HS-5 (cell line): ENCODE measurements at regions not wholly inside any gene's neighbourhood (a gene's known extent, or its start where the extent isn't known, plus 50 kb on each side); places are given as distances from the start of the nearest gene placed in this dataset.

ENCODE experiments used
- DNase-seq: peaks from one replicate; pipeline ENCODE4 v3.0.0-alpha.2; 2012; ENCODE audit warnings: low read depth

DNA sequence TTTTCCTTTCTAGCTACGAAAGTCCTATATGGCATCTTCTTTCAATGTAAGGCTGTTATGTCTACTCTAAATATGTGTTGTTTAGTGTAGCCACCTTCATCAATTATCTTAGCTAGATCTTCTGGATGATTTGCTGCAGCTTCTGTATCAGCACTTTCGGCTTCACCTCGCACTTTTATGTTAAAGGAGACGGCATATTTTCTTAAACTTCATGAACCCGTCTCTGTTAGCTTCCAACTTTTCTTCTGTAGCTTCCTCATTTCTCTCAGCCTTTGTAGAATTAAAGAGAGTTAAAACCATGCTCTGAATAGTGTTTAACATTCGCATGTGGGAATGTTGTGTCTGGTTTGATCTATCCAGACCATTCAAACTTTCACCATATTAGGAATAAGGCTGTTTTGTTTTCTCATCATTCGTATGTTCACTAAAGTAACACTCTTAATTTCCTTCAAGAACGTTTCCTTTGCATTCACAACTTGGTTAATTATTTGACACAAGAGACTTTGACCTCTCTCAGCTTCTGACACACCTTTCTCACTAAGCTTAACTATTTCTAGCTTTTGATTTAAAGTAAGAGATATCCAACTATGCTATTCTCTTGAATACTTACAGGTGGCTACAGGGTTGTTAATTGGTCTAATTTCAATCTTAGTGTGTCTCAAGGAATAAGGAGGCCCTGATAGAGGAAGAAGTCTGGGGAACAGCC lies 476.8 kb downstream of the GABRG1 start:
- no peak for DNase-seq

DNA sequence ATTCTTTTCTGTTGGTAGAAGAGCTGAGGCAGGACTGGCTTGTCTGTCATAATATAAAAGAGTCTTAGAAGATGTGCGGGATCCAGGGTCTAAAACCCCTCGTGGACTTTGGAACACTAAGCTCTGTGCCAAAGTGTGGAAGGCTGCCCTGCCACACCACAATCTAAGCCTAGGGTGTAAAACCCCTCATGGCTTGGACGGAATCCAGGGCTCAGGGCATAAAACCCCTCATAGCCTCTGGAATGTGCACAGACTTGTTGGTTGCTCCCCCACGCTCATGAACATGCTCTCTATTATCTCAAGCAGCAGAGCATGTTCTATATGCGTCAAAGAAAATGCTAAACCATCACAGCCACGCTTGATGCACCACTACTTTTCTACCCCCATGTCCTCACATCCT lies 483.6 kb downstream of the GABRG1 start:
- no peak for DNase-seq

DNA sequence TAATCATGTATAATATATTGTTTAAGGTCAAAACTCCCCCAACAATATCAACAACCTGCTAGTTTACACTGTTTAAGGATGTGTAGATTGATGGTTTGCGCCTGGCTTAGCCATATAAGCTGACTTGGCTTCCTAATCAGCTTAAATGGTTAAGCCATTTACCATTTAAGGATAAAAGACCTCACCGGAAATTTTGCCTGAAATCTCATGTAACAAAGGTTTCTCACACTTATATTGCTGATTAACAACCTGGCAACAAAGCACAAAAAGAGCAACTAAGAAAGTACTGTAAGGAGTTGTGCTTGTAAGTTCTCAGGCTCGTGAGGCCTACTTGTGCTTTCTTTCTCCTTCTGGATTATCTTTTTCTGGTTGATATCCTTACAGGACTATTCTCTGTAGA lies 485.2 kb downstream of the GABRG1 start:
- DNase-seq: no peak

DNA sequence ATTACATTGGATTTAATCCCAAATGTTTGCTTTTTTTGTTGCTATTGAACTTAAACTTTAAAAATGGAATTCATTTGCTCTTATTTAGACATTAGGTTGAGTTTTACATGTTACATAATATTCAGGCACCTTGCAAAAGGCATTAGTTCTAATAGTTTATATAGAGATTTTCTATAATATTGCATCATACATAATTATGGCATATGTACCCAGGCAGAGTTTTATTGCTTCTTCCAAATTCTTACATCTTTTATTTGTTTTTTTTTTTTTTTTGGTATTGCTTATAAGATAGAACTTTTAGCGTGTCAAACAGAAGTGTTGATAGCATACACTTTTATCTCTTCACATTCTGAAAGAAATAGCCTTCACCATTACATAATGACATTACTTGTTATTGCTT lies 487.7 kb downstream of the GABRG1 start:
- no peak for DNase-seq

DNA sequence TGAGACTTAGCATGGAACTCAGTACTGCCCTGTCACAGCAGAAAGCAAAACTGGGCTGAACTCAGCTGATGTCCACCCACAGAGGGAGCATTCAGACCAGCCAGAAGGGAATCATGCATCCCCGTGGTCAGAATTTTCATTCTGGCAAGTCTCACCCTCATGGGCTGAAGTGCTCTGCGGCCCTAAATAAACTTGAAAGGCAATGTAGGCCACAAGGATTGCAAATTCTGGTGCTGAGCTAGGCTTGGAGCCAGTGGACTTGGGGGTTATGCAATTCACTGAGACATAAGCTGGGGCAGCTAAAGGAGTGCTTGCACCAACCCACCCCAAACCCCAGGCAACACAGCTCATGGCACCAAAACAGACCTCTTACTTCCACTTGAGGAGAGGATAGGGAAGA lies 494.1 kb downstream of the GABRG1 start:
- no peak for DNase-seq

DNA sequence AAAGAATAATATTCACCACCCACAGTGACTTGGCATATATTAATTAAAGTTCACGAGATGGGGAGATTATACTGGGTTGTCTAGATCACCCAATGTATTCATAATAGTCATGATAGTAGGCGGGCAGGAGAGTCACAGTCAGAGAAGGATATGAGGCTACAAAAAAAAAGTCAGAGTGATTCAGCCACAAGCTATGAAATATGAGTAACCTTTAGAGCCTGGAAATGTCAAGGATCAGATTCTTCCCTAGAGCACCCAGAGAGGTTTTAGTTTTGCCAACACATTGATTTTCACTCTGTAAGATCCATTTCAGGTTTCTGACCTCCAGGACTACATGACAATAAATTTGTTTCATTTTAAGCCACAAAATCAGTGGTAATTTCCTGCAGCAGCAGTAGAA lies 501.9 kb downstream of the GABRG1 start:
- DNase-seq: peak; percentile 69

DNA sequence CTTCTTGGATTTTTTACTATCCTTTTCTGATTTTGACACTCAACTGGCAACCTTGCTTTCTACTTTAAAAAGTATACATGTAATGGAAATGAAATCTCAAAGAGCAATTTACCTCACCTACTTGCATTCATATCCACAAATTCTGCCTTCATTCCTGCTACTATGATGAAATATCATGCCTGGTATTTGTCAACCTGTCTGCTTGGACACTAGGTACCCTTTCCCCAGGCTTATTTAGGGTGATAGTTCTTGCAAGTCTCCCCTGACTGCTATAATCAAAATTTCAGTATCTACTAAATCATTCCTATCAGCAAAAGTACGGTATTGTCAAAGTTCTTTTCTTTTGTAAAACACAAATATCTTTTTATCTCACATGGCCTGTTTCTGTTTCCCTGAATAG lies 503.0 kb downstream of the GABRG1 start:
- DNase-seq: no peak

DNA sequence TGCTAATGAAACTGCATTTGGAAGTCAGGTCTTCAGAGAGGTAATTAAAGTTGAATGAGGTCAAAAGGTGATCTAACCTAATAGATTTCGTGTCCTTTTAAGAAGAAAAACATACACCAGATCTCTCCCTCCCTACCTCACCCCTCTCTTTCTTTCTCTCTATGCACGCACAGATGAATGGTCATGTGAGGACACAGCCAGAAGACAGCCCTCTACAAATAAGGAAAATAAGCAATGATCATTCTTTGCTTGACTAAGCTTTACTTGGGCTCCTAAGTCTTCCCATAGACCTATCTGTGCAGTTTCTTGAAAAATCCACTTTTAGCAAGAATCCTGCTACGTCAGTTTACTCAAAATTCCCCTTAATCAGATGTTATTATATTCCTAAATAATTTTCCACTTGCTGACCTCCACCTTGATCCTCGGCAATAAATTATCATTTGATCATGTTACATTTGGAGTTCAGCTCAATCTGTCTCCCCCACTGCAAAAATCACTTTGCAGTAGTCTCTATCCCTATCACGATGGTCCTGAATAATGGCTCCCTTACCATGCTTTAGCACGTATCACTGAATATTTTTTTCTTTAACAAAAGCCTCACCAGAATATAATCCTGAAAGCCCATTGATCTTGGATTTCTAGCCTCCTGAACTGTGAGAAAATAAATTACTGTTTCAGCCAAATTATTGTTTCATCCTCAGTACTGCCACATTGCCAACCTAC lies 527.3 kb downstream of the GABRG1 start:
- DNase-seq: no peak

DNA sequence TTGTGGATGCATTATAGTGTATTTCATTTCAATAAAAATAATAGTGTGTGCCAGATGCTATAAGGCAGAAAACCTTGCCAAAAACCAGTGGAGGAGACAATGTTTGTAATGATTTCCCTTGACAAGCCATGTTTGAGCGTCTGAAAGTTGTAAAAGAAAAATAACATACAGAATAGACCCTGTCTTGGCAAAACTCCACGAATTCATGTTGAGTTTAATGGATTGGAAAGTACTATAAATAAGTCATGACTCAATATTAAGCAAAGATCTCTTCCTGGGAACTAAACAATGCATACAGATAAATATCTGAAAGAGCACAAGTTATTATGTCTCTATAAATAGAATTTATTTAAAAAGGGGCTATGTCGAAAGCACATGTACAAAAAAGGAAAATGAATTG lies 543.5 kb downstream of the GABRG1 start:
- DNase-seq: no peak

DNA sequence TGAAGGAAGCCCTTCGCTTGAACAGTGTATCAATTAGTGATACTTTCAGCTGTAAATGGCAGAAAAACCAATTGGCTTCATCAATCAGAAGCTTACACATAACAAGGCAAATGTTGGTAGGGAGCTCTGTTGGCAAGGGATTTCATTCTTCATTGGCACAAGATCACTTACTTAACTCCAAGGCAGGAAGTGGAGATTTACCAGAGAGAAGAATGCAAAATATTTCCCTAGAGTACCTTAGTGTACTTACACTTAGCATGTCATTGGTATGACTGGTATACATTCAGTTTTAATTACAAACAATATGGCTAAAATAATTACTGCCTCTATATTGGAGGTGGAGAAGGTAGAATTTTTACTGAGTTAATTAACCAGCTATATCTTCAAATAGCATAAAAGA lies 545.0 kb downstream of the GABRG1 start:
- no peak for DNase-seq

DNA sequence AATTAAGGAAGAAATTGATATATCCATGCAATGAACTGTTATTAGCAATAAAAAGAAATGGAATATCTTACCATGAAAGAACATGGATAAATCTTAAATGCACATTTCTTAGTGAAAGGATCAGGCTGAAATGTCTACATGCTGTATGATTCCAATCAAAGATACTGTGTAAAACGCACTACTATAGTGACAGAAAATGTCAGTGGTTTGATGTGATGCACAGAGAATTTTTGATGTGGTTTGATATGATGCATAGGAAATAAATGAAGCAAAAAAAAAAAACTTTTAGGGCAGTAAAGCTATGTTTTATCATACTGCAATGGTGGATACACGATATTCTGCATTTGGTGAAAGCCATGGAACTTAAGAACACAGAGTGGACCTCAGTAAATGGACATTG lies 547.6 kb downstream of the GABRG1 start:
- DNase-seq: no peak

DNA sequence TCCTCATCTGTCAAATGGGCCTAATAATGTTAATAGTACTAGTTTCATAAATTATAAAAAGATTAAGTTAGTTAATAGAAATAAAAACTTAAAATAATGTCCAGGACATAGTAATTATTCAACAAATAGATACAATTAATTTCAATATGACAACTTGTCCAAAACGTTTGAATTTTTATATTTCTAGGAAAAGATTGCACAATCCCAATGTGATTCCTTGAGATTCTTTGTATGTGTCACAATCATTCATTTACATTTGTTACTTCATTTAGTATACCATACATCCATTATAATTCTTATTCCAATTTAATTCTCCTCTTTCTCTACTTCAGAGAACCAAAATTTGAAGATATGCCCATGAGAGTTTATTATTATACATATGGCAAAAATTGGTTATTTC lies 554.2 kb downstream of the GABRG1 start:
- DNase-seq: no peak

DNA sequence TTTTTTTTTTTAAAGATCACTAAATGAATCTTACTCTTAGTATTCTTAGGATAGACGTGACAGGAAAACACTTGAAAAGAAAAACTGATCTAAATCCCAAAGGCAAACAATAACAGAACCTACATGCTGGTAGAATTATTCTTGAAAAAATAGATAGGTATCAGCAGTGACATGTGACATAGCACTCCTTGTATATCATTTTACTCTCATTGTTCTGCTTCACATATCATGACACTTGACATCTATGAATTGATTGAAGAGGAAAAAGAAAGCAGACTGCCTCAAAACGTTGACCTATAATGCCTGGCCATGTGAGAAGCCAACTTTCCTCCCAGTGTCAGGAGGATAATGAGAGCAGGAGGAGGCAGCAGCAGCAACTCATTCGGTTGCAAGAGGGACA lies 555.2 kb downstream of the GABRG1 start:
- no peak for DNase-seq

DNA sequence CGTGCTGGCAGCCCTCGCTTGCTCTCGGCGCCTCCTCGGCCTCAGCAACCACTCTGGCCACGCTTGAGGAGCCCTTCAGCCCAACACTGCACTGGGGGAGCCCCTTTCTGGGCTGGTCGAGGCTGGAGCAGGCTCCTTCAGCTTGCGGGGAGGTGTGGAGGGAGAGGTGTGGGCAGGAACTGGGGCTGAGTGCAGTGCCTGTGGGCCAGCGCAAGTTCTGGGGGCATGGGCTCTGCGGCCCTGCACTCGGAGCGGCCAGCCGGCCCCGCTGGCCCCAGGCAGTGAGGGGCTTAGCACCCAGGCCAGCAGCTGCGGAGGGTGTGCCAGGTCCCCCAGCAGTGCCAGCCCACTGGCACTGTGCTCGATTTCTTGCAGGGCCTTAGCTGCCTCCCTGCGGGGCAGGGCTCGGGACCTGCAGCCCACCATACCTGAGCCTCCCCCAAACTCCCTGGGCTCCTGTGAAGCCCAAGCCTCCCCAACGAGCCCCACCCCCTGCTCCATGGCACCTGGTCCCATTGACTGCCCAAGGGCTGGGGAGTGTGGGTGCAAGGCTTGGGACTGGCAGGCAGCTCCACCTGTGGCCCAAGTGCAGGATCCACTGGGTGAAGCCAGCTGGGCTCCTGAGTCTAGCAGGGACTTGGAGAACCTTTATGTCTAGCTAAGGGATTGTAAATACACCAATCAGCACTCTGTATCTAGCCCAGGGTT lies 556.8 kb downstream of the GABRG1 start:
- DNase-seq: no peak

DNA sequence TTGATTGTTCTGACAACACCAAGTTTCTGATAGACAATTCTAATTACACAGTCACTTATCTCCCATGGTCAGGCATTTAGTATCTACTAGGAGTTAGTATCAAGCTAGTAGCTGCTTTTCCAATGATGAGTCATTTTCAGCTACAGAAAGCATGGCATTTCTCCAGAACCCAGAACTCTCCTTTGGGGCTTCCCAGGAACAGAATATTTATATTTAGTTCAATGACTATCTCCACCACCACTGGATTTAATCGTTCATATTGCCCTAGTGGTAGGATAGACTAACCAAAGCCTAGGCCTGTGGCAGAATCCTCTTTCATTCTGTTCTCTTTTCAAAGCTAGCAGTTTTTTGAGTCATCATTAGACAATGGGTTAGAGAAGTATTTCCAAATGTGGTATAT lies 569.4 kb downstream of the GABRG1 start:
- peak; percentile 35 for DNase-seq

DNA sequence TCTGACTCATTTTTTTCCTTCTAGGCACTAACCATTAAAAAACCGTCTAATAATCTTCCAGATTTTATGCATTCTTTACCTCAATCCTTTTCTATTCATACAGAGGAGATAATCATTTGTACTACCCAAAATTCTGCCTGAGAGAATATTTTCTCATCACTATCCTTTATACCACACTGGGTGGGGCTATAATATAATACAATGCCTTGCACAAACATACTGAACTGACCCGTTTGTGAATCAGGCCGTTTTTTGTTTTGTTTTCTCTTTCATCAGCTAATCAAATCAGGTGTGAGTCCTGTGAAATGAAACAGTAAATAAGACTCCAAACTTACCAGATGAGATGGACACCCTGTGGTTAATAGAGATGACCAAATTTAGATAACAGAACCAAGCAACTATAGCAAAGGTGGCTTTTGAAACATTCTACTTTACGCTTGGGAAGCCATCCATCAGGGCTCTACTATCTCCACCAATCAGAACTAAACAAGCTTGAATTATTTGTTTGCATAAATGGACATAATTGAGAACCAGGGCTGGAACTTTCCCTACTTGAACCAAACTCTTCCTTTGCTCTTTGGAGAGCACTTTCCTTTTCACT lies 573.0 kb downstream of the GABRG1 start:
- no peak for DNase-seq

DNA sequence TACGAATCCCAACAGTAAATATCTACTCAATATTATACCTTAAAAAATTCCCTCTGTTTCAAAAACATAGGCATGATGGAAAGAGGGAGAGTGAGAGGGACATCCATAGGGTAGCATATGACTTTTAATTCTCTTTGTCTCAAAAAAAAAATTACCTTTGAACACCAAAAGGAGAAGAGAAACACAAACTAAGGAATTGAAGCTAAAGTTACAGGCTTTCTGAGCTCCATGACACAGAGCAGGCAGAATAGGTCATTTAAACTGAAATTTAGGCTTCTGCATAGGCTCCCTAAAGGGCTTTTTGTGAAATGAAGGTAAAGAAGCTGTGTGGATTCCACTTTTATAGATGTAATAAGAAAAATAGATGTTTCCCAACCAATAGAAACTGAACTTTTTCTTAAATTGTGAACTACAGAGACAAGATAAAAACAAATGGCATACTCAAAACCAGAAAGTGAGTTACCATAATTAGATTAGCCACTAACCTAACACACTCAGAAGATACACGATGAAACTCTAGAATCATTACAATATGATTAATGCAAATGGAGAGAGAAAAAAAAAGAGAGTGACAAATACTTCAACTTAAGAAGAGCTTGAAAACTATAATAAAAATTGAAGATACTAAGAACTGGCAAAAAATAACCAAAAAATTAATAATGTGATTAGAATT lies 584.6 kb downstream of the GABRG1 start:
- DNase-seq: no peak

DNA sequence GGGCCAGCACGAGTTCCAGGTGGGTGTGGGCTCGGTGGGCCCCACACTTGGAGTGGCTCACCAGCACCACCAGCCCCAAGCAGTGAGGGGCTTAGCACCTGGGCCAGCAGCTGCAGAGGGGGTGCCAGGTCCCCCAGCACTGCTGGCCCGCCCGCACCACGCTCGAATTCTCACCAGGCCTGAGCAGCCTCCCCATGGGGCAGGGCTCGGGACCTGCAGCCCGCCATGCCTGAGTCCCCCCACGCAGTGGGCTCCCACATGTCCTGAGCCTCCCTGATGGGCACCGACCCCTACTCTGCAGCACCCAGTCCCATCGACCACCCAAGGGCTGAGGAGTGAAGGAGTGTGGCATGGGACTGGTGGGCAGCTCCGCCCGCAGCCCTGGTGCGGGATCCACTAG lies 593.4 kb downstream of the GABRG1 start:
- no peak for DNase-seq

DNA sequence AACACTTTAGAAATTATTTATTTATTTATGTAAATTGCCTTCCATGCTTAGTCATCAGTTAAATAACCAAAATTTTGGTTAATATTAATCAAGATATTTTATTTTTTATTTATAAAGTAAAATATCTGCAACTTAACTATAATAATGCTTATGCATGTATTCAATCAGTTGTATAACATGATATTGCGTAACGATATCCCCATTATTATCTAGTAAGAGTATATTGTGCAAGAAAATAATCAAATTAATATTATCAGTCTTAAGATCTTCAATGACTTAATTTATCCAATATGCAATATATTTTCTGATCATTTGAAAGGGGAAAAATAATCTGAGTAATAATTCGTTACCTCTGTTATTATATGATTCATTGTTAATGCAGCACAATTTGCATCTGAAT lies 596.7 kb downstream of the GABRG1 start:
- DNase-seq: no peak

DNA sequence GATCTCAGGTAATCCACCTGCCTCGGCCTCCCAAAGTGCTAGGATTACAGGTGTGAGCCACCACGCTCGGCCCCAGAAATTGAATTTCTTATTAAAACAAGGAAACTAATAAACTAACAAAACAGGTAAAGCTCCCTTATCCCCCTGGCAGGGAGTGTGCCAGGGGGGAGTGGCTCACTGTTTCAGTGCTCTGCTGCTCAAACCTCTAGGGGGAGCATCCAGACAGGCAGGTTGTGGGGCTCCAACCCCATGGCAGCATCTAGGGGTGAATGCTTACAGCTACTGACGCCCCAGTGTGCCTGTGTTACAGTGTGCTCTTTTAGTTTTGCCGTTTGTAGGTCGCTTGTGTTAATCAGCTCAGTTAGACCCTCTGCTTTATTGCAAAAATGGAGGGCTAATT lies 605.0 kb downstream of the GABRG1 start:
- DNase-seq: no peak

DNA sequence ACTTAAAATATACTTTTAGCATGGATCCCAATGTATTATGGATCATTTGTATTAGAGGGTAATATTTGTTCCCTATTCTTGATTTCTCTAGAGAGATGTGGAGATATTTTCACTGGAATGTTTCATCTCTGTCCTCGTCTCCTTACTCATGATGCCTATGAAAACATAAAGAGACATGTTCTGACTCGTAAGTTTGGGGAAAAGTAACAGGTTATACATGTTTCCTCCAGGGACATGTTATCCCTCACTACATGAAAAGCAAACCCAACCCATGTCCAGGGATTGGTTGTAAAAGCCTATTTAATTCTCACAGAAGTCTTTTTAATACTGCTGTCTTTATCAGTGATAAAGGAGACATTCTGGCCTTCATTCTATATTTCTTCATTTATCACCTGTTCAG lies 621.4 kb downstream of the GABRG1 start:
- DNase-seq: no peak

DNA sequence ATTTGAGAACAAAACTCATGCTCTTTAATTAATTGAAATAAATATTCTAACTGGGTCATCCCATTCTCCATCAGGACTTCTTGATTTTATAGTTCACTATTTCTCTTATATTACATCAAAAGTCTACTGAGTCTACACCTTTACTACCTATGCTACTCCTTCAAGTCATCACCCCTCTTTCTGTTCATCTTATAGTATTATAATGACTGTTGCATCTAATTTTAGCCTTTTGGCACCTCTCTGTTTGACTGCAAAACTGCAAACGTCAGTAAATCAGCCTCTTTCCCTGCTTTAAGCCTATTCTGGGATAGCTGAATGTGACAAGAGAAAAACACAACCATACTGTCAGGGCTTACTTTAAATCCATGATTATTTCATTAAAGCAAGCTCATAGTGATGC lies 639.1 kb downstream of the GABRG1 start:
- DNase-seq: no peak
